Heart right ventricle (tissue), 16 donors: ENCODE measurements at regions not wholly inside any gene's neighbourhood (a gene's known extent, or its start where the extent isn't known, plus 50 kb on each side); places are given as distances from the start of the nearest gene placed in this dataset.

Source experiments
- ATAC-seq, 8 donors: fragments of 200-7000 bp; cut with Tn5 transposase; one replicate each; pipeline ENCODE4 v1.9.1; 2020; ENCODE audit warnings: mild to moderate bottlenecking in 8 of 8, moderate library complexity in 8 of 8, moderate number of reproducible peaks in 1 of 8
- DNase-seq, 2 donors: peaks; one replicate each; pipeline ENCODE4 v3.0.0-alpha.2; 2020
- H3K27ac ChIP-seq, 10 donors: fragments of 200-600 bp; sonication (generic) in 2 of 10; one replicate each; pipeline versions ENCODE4 v1.5.0 to v1.8.0; 2020 to 2022; ENCODE audit warnings: mild to moderate bottlenecking in 3 of 10
- H3K27me3 ChIP-seq, 7 donors: fragments of 200-600 bp; one replicate each; pipeline ENCODE4 v1.8.0; 2021 to 2022; ENCODE audit warnings: mild to moderate bottlenecking in 2 of 7
- H3K36me3 ChIP-seq, 9 donors: fragments of 200-600 bp; sonication (generic) in 1 of 9; one replicate each; pipeline versions ENCODE4 v1.5.0 to v1.8.0; 2020 to 2022; ENCODE audit warnings: mild to moderate bottlenecking in 2 of 9
- H3K4me1 ChIP-seq, 9 donors: fragments of 200-600 bp; sonication (generic) in 1 of 9; one replicate each; pipeline versions ENCODE4 v1.5.0 to v1.8.0; 2020 to 2022; ENCODE audit warnings: mild to moderate bottlenecking in 4 of 9
- H3K4me3 ChIP-seq, 10 donors: fragments of 200-600 bp; sonication (generic) in 2 of 10; one replicate each; pipeline versions ENCODE4 v1.5.0 to v1.8.0; 2020 to 2022; ENCODE audit warnings: mild to moderate bottlenecking in 7 of 10, moderate library complexity in 2 of 10
- H3K9me3 ChIP-seq, 11 donors: fragments of 200-600 bp in 10 of 11; sonication (generic) in 2 of 11; one replicate each; pipeline versions ENCODE4 v1.5.0 to v1.8.0; 2013 to 2022; ENCODE audit warnings: mild to moderate bottlenecking in 2 of 11, control low read depth in 1 of 11, moderate library complexity in 1 of 11
- CTCF ChIP-seq, 9 donors: fragments of 200-600 bp; sonication (generic) in 2 of 9; IDR thresholded peaks; one replicate each; pipeline versions ENCODE4 v1.5.0 to v1.8.0; 2021 to 2022; ENCODE audit warnings: antibody characterized with exemption in 9 of 9, mild to moderate bottlenecking in 5 of 9, moderate library complexity in 1 of 9
- WGBS, 2 donors: extraction: QIAGEN DNeasy Blood & Tissue Kit; methylation state at CpG; one replicate each; pipeline ENCODE4 v1.1.7; 2013; ENCODE audit warnings: inconsistent platforms in 1 of 2; 5-methylcytosine and 5-hydroxymethylcytosine counted together
- intact Hi-C, 10 donors: fragments of 100-400 bp; cut with DNase I; formaldehyde crosslinking; loops; one replicate each; pipeline versions ENCODE4 v1.11.1 to v1.14.2; 2022
- donor health status: Arrhythmogenic right ventricular cardiomyopathy.
- donor health status: ischemic (EF 13 %, LVEDD 7.1; RV severe dilation, severe dysfunction).
- donor health status: healthy with polysubstance abuse.
- donor health status: DM: no; HTN: yes; CAD: no.
- donor health status: DM: no; HTN: no; CAD: no.
- donor health status: ischemic (EF 25% LVEDD 6.9; RV normal size, moderate dysfunction).
- donor health status: ischemic (EF 25% LVEDD 5.7; RV mildly dilated, moderate dysfunction).
- donor health status: healthy.
- donor health status: DM: yes; HTN: yes; CAD: no.
- donor health status: Ischemic cardiomyopathy.
- donor health status: ischemic (EF 35%, LVEDD 5.7; RV mildly dilated, moderate dysfunction).
- donor health status: nonischemic (EF 11% LVEDD 7.7; RV severe dilation, severe dysfunction).
- donor health status: DM: yes; HTN: yes; CAD: no.
- donor health status: PGD.
- donor health status: ischemic (EF 29% LVEDD 5.4; RV normal size, mild dysfunction).
- donor health status: nonischemic (EF 23%, LVEDD 6.1; RV moderate dilation, normal function).

GRCh38 chr6:912871-913835 lies 220.2 kb upstream of the EXOC2 start:
- Histone ChIP-seq H3K27me3 (peaks cover 0 to 41% (median 28%) of the 10 kb centered on the region in 7 donors), H3K27ac (no peak overlapping the region), H3K9me3 (peaks cover 0 to 5% (median 0%) of the 10 kb centered on the region in 11 donors), H3K36me3 (no peaks in the 10 kb centered on the region), H3K4me3 (no peak overlapping the region), H3K4me1 (no peaks in the 10 kb centered on the region)
- DNase-seq, result peak in 1 of 2 donors; percentile 14
- ATAC-seq, result peak in 1 of 8 donors; percentile 42
- TF ChIP-seq CTCF (IDR thresholded peaks at IDR 0.05), result peak in 7 of 9 donors; percentile 31 to 55 (median 39)
- intact Hi-C loops, result loop anchor here in 8 of 10 donors (5.0 to 10.0 kb wide), 4 partner anchors 462 to 482 kb away; partner anchors contain the start of gene FOXF2 (in 4 of the 8)
- WGBS, 2 donors, result 16 to 17% methylated on average over 16 of the region's 16 CpGs

- ATAC-seq, result no peak
Measured at GRCh38 chr6:907928-908327, 215.0 kb upstream of the EXOC2 start.

GRCh38 chr6:906920-907319 lies 214.0 kb upstream of the EXOC2 start:
- Histone ChIP-seq H3K4me3 (no peak overlapping the region), H3K27me3 (peaks cover 0 to 13% (median 5%) of the 10 kb centered on the region in 7 donors), H3K36me3 (no peaks in the 10 kb centered on the region), H3K4me1 (peaks cover 0 to 2% (median 0%) of the 10 kb centered on the region in 9 donors), H3K27ac (no peak overlapping the region), H3K9me3 (no peaks in the 10 kb centered on the region)
- WGBS, 2 donors, result 73 to 76% methylated on average over 11 of the region's 11 CpGs
- TF ChIP-seq CTCF (IDR thresholded peaks at IDR 0.05), result no peak
- ATAC-seq (no peak), DNase-seq (no peak)
- intact Hi-C loops, result loop anchor here in 2 of 10 donors (10.0 kb wide), 2 partner anchors 102 to 112 kb away; no protein-coding TSS in a partner anchor

More at GRCh38 chr6:907928-908327, 215.0 kb upstream of the EXOC2 start:
- Histone ChIP-seq H3K9me3 (no peaks in the 10 kb centered on the region), H3K27me3 (peaks cover 0 to 21% (median 14%) of the 10 kb centered on the region in 7 donors), H3K4me3 (no peak overlapping the region), H3K36me3 (no peaks in the 10 kb centered on the region), H3K27ac (no peak overlapping the region), H3K4me1 (no peaks in the 10 kb centered on the region)
- no peak for DNase-seq
- TF ChIP-seq CTCF (IDR thresholded peaks at IDR 0.05), result no peak
- intact Hi-C loops, result loop anchor here in 2 of 10 donors (10.0 kb wide), 2 partner anchors 103 to 113 kb away; no protein-coding TSS in a partner anchor
- WGBS, 2 donors, result 71 to 73% methylated on average over 6 of the region's 6 CpGs

- Histone ChIP-seq H3K36me3 (no peaks in the 10 kb centered on the region), H3K4me3 (no peak overlapping the region), H3K27me3 (peaks cover 0 to 8% (median 0%) of the 10 kb centered on the region in 7 donors), H3K9me3 (no peaks in the 10 kb centered on the region), H3K27ac (no peak overlapping the region), H3K4me1 (peaks cover 0 to 9% (median 0%) of the 10 kb centered on the region in 9 donors)
- no peak for TF ChIP-seq CTCF (IDR thresholded peaks at IDR 0.05)
- DNase-seq (no peak), ATAC-seq (no peak)
- intact Hi-C loops, result loop anchor here in 2 of 10 donors (10.0 kb wide), 2 partner anchors 101 to 111 kb away; no protein-coding TSS in a partner anchor
Measured at GRCh38 chr6:905556-905955, 212.6 kb upstream of the EXOC2 start.
